ENCODE measurements at regions not wholly inside any gene's neighbourhood (a gene's known extent, or its start where the extent isn't known, plus 50 kb on each side); places are given as distances from the start of the nearest gene placed in this dataset.

DNA sequence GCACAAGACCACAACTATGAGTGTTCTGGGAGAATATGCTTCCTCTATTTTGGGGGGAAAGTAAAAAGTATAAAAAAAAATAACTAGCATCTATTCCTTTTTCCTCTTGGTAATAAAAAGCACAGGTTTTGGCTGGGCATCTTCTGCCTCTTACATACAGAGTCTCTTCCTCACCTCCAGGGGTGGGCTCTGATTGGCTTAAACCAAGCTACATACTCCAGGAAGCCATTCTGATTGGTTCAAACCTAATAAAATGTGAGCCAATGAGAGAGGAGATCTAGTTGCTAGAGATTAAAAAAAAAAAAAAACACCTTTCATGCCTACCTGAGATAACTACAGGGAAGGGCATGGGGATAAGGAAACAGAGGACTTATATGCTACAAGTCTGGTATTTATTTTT, 365.9 kb upstream of the ERCC4 start:
- DNase-seq, result no peak

DNA sequence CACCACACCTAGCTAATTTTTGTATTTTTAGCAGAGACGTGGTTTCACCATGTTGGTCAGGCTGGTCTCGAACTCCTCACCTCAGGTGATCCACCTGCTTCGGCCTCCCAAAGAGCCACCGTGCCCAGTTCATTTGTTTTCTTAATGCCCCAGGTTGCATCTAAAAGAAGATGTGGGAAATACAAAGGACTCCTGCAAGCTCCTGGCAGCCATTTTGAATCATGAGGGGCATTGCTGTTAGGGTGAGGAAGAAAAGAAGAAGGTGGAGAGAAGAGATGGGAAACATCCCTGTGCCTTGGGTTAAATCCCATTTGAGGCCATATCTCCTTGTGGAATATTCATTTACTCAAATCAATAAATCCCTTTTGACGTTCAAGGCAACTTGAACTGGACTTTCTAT, 365.3 kb upstream of the ERCC4 start:
- no peak for DNase-seq

DNA sequence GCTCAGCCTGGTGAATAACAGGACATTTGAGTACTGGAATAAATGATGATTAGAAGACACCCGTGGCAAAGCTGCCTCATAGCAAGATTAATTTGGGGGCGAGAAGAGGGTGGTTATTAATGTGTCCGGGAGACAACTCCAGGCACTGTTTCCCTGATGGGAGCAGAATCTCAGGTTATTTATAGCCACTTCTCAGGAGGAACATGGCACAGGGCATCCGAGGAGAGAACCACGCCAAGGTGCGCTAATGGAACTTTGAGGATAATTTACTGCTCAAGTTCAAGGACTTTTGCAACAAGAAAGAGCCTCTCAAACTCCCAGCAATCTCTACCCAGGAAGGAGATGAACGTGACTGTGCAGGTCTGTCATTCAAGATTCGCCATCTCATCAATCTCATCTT, 362.5 kb upstream of the ERCC4 start:
- DNase-seq, result no peak

- no peak for DNase-seq
These were observed 361.2 kb upstream of the ERCC4 start for GRCh38 chr16:13558752-13559151.

- no peak for DNase-seq
These were observed 360.3 kb upstream of the ERCC4 start for GRCh38 chr16:13559624-13560023.

DNA sequence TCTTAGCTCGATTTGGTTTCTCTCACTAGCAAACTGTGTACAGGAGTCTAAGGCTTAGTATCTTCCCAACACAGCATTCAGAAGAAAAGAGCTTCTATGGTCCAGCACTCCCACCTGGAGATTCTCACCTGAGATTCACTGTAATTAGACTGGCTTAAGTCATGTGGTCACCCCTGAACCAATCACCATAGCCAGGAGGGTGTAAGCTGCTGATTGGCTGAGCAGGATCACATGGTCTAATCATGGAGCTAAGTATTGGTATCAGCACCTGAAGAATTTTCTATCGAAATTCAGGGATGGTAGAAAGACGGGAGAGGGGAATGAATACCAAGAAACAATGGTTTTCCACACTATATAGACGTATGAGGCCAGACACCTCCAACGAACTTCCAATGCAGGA, 359.8 kb upstream of the ERCC4 start:
- DNase-seq, result no peak

DNA sequence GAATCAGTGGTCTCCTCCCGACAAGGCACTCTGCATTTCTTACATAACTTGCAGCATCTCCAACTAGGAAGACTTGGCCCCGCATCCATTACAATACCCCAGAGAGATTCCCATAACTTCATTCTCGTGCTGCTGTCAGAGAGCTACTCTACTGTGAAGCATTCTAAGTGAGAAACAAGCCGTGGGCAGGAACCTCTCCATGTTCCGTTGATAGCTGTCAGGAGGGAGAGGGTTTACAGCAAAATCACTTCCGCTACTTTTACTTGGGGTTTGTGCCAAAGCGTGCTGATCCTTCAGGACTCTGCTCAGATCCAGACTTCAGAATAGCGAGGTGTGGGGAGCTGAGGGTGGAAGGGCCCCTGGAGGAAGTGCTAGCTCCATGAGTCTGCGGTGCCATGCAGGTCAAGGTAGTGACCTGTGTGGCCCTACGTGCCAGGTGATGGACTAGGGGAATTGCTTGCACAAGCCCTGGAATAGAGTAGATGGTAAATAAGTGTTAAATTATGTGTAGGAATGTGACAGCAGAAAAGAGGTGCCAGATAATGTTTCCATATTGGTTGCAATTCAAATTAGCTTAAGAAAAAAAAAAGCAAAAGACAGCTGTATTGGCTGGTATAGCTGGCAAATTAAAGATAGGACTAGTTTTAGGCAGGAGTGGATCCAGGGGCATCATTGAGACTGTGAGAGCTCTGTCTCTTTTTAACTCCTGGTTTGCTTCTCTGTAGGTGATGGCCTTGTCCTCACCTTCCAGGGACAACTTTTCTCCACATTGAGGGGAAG, 358.5 kb upstream of the ERCC4 start:
- DNase-seq, result no peak

DNA sequence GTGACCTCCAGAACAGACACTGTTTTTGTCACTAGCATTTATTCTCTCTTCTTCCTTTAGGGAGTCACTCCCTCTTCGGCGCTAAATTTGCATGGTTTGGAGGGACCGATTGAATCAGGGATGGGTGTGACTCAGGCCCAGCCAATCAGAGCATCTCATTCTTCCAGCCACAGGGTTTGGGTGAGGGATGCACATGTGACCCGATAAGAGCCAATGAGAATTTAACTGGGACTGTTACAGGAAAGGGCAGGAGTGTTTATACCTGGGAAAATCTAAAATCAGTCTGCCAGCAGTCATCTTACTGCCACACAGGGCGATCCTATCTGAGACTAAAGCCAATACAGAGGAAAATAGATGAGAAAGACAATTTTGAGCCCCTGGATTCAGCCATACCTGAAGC, 351.2 kb upstream of the ERCC4 start:
- DNase-seq, result no peak

GRCh38 chr16:13569986-13570385, 350.0 kb upstream of the ERCC4 start:
- no peak for DNase-seq

DNA sequence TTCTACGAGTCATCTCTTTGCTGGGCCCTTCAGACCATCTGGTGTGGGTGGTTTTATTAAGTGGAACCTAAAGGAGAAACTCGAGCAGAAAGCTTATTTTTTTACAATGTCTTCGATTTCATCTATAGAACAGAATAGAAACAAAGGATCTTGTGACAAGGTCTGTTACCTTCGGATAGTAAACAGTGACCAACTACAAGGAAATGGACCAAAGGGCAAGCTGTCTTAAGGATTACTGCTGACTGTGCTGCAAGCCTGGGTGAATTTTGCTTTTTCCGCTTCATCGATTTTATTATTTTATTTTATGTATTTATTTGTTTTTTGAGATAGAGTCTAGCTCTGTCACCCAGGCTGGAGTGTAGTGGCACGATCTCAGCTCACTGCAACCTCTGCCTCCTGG, 348.9 kb upstream of the ERCC4 start:
- DNase-seq, result no peak

DNA sequence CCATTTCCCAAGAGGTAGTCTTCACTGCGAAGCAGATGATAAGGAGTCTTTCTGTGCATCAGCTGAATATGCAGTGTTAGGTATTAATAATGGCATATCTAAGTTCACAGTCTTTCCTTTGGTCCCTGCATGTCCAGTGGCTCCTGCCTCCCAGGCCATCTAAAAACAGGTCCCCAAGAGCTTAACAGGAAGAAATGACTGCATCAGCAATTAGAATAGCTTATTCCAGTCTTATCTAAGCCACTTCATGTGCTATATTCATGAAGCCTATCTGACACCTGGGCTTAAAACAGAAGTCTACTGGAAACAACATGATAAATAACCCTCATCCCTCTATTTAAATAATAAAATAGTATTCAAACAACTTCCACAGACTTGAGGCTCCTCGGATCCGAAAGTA, 346.1 kb upstream of the ERCC4 start:
- no peak for DNase-seq

DNA sequence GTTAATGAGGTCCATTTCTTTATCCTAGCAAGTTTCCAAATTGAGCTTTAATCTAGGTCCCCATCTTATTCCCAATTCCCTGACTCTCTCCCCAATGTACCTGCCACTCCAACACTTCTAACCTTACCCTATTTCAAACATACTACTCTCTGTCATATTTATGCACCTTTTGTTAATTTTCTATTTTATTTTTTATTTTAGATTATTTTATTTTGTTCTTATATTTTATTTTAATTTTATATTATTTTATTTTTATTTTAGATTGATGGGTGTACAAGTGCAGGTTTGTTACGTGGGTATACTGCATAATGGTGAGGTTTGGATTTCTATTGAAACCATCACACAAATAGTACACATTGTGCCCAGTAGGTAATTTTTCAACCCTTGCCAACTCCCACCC, 333.9 kb upstream of the ERCC4 start:
- no peak for DNase-seq

DNA sequence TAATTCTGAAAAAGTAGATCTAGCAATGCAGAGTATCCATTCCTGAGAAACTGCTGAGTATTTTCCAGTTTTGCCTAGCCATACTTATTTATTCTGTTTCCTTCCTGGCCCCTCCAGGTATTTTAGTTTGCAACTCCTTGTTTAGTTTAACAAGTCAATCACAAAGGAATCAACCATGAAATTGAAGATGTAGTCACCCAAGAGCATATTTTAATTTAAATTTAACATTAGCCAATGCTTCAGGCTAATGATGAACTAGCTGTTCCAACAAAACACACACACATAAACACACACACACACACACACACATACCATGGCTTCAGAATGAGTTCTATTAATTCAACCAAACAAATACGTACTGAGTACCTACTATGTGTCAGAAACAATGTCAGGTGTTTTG, 332.8 kb upstream of the ERCC4 start:
- no peak for DNase-seq

- DNase-seq, result no peak
These were observed 325.1 kb upstream of the ERCC4 start for GRCh38 chr16:13594823-13595222.

DNA sequence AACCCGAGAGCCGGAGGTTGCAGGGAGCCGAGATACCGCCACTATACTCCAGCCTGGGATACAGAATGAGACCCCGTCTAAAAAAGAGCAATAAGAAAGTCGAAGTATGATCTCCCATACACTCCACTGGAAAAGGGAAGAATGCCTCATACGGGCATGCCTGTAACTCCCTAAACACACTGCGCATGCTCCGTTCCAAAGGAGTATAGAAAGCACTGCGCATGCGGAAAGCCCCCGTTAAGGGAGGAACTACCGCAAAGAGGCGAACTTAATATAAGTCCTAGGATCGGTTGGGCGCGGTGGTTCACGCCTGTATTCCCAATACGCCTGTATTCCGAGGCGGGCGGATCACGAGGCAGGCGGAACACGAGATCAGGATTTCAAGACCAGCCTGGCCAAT, 313.1 kb upstream of the ERCC4 start:
- DNase-seq, result no peak

GRCh38 chr16:13607289-13607688, 312.7 kb upstream of the ERCC4 start:
- no peak for DNase-seq

DNA sequence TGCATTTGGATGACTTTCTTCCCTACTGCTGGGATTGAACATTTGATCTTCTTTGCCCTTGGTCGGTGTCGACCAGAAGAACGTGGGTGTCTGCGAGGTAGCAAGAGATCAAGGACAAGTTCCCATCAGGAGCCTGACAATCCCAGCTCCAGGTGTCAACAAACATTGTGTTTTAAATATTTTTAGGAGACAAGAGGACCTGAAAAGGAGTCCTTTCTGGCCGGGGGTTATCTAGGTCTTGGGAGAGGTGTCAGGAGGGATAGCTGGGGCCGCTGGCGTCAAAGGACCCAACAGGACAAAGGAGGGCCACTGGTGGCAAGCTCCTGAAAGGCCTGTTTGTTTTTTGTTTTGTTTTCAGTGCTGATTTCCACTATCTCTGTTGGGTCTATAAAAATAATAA, 308.4 kb upstream of the ERCC4 start:
- no peak for DNase-seq

- DNase-seq, result no peak
These were observed 307.3 kb upstream of the ERCC4 start for GRCh38 chr16:13612623-13613022.

DNA sequence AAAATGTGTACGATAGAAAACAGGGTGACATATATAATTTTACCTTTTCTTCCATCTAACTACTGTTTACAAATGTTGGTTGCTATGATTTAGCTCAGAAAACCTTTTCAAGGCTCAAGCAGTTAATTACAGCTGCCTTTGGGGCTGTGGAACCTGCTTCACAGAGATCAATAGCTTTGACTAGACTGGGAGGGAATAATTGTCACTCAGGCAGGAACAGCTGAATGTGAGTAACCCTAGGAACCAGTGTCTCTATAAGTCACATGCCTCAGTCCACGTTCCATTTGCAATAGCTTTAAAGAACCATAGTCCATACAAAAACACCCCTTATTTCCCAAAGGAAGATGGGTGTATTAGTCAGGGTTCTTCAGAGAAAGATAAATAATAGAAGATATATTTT, 306.8 kb upstream of the ERCC4 start:
- no peak for DNase-seq

GRCh38 chr16:13621639-13622038, 298.3 kb upstream of the ERCC4 start:
- DNase-seq, result no peak

- DNase-seq, result no peak
These were observed 291.8 kb upstream of the ERCC4 start for GRCh38 chr16:13628156-13628555.

DNA sequence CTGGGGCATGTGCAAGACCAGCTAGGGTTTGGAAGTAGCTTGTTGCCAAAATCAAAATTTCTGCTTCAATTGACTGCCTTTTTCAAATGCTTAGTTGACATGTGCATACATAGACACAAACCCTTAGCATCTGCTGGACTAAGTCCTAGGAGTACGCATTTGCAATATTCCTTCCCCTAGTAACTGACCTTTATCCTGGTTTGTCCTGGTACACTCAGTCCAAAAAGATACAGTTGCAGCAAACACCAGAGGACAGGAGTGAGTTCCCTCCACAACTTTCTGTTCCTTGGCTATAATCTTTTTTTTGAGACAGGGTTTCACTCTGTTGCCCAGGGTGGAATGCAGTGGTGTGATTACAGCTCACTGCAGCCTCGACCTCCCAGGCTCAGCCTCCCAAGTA, 290.2 kb upstream of the ERCC4 start:
- no peak for DNase-seq

DNA sequence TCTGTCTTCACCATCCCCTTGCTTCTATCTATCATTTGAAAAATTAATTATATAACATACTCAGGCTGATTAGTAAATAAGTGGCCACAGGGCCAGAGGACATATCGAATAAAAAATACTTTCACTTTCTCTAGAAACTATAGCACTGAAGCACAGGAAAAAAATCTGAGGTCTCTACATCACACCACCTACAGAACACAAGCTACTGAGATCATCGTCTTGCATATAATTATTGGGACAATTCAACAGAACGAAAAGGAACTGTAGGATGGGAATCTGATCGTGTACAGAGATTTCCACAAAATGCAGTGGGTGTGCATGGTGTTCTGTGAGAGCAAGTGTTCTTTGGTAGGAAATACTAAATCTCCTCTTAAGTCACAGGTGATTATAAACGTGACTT, 289.6 kb upstream of the ERCC4 start:
- no peak for DNase-seq

DNA sequence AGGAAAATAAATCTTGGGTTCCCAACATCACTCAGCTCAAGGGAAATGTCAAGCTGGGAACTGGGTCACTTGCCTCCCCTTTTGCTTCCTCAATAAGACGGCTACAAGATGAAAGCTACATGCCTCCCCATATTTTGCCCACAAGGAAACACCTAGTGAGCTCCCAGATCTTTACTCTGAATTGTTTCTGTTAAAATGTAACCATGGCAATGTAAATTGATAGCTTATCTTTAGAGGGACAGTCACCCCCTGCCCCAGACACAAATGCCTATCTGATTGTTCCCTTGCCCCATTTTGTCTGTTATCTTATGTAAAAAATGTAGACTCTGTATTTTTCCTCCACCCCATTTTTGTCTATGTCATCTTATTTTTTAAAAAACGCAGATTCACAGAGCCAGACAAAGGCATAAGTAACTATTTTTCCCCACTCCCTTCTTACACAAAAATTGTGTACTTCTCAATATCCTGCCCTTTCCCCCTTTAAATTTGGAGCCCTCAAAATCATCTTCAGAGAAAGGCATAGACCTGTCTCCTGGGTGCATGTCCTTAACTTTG, 288.7 kb upstream of the ERCC4 start:
- no peak for DNase-seq

- no peak for DNase-seq
These were observed 288.0 kb upstream of the ERCC4 start for GRCh38 chr16:13631916-13632315.

Measured in stimulated activated CD4-positive, alpha-beta T cell treated with anti-CD3 and anti-CD28 coated beads, Interleukin-15, amount 100 ng/mL, for 24 hours (primary cell).